MCF 10A (cell line): ENCODE measurements at regions not wholly inside any gene's neighbourhood (a gene's known extent, or its start where the extent isn't known, plus 50 kb on each side); places are given as distances from the start of the nearest gene placed in this dataset.
A peak's percentile ranks its signal among the peaks of the same experiment; 100 is the strongest.
"Not testable (repeated sequence)": the region's sequence is repeated elsewhere in the genome, so short reads cannot be mapped to it uniquely, and the experiment has no call there.

Experiments
- BruUV-seq: library from RNA; stranded (reverse); fragments of 400-500 nt; replicated peaks from 2 replicates; lab custom pipeline; 2021; lab: Mats Ljungman, UMichigan
- CTCF ChIA-PET: fragments of 300-600 bp; sonication (Branson Sonifier 250); formaldehyde crosslinking; extraction: SDS; loops from one replicate; lab custom pipeline; 2021; ENCODE audit warnings: antibody characterized with exemption, inconsistent platforms; lab: Yijun Ruan, JAX
- POLR2A ChIA-PET: fragments of 300-600, 350-650 bp; sonication (Branson Sonifier 250); formaldehyde crosslinking; extraction: SDS; loops from one replicate; lab custom pipeline; 2020; ENCODE audit warnings: antibody characterized with exemption, inconsistent platforms; lab: Yijun Ruan, JAX
- DNase-seq: peaks from one replicate; pipeline ENCODE4 v3.0.0-alpha.2; 2018; ENCODE audit not compliant: unreplicated experiment
- H3K27ac Mint-ChIP-seq: one replicate; pipeline ENCODE4 v1.8.0; 2022; ENCODE audit warnings: mild to moderate bottlenecking, low read depth, mixed read lengths; ENCODE audit not compliant: unreplicated experiment
- H3K27me3 Mint-ChIP-seq: one replicate; pipeline ENCODE4 v1.8.0; 2022; ENCODE audit warnings: mixed read lengths; ENCODE audit not compliant: insufficient read depth, unreplicated experiment
- H3K36me3 Mint-ChIP-seq: one replicate; pipeline ENCODE4 v1.8.0; 2022; ENCODE audit warnings: mild to moderate bottlenecking, moderate library complexity, mixed read lengths; ENCODE audit not compliant: insufficient read depth, unreplicated experiment
- H3K4me1 Mint-ChIP-seq: one replicate; pipeline ENCODE4 v1.8.0; 2022; ENCODE audit warnings: mixed read lengths; ENCODE audit not compliant: insufficient read depth, unreplicated experiment
- H3K4me3 Mint-ChIP-seq: one replicate; pipeline ENCODE4 v1.8.0; 2022; ENCODE audit warnings: mild to moderate bottlenecking, moderate library complexity, mixed read lengths; ENCODE audit not compliant: unreplicated experiment
- H3K9me3 Mint-ChIP-seq: one replicate; pipeline ENCODE4 v1.8.0; 2022; ENCODE audit warnings: mixed read lengths; ENCODE audit not compliant: unreplicated experiment
- intact Hi-C: fragments of 100-400 bp; cut with micrococcal nuclease; formaldehyde crosslinking; loops from 2 replicates; pipeline ENCODE4 v1.14.1; 2022
- TF ChIP-seq, protein P1 (sequence below): fragments of 200-600 bp; IDR thresholded peaks from one replicate; pipeline ENCODE4 v1.8.0; 2022; ENCODE audit warnings: antibody characterized with exemption, mild to moderate bottlenecking; ENCODE audit not compliant: unreplicated experiment

DNA sequence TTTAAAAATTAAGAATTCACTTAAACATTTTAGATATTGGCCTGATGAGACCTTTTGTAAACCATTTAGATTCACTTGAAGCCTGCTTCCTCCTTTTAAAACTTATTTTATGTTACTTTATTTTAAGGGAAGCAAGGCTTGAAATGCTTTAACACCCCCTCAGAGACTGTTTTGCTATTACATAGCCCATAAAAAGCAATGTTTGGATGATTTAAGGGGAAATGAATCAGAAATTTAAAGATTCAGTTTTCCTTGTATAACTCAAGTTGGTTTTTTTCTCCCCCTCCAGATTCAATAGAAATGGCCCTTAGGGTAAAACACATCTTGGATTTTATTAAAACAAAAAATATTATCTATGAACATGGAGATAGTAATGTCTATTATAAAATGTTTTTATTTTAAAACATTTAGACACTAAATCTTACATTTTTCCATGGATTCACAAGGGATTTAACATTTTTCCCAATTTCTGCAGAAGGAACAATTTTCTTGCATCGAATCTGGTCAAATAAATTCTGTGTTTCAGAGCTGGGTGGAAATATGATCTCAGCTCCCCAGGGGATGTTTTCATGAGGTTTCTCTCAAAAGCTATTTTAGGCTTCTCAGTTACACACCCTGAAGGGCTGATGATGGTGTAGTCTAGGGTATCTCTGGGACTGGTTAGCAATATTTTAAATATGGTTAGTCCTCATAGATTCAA lies 69.3 kb upstream of the WARS2 start:
- TF ChIP-seq, protein P1, sequence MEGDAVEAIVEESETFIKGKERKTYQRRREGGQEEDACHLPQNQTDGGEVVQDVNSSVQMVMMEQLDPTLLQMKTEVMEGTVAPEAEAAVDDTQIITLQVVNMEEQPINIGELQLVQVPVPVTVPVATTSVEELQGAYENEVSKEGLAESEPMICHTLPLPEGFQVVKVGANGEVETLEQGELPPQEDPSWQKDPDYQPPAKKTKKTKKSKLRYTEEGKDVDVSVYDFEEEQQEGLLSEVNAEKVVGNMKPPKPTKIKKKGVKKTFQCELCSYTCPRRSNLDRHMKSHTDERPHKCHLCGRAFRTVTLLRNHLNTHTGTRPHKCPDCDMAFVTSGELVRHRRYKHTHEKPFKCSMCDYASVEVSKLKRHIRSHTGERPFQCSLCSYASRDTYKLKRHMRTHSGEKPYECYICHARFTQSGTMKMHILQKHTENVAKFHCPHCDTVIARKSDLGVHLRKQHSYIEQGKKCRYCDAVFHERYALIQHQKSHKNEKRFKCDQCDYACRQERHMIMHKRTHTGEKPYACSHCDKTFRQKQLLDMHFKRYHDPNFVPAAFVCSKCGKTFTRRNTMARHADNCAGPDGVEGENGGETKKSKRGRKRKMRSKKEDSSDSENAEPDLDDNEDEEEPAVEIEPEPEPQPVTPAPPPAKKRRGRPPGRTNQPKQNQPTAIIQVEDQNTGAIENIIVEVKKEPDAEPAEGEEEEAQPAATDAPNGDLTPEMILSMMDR, result no peak
- ChIA-PET POLR2A (no interaction called here), CTCF (no interaction called here)
- intact Hi-C loops, result no loop called here
- Mint-ChIP-seq H3K27ac (no peak overlapping the region), H3K36me3 (no peaks in the 10 kb centered on the region), H3K27me3 (no peaks in the 10 kb centered on the region), H3K9me3 (no peaks in the 10 kb centered on the region), H3K4me1 (no peaks in the 10 kb centered on the region), H3K4me3 (no peak overlapping the region)
- DNase-seq, result no peak
- no TSS peak for BruUV-seq

DNA sequence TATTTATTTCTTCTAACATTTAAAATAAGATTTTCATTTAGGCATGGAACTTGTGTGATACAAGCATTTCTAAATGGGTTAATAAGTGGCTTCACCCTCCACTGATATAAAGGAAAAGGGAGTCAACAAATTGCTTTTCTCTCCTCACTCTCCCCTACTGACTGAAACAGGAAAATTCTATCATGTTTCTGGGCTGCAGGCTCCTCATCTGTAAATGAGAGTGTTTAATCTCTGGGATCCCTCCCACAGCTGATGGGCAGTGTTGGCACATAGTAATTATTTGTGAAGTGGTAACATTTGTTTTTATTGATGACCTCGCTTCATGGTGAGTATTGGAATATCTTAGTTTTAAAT lies 69.8 kb upstream of the WARS2 start:
- ChIA-PET CTCF (interaction anchor here (0.5 kb wide), 1 partner anchor 69 kb away, joined by 5 read pairs; no protein-coding TSS in a partner anchor), POLR2A (interaction anchor here (0.7 kb wide), 1 partner anchor 83 kb away, joined by 3 read pairs; no protein-coding TSS in a partner anchor)
- TF ChIP-seq, protein P1, result no peak
- Mint-ChIP-seq H3K4me3 (no peak overlapping the region), H3K4me1 (no peaks in the 10 kb centered on the region), H3K9me3 (no peaks in the 10 kb centered on the region), H3K27me3 (no peaks in the 10 kb centered on the region), H3K36me3 (no peaks in the 10 kb centered on the region), H3K27ac (no peak overlapping the region)
- no TSS peak for BruUV-seq
- intact Hi-C loops, result no loop called here
- no peak for DNase-seq

- intact Hi-C loops, H3K27ac Mint-ChIP-seq, H3K4me3 Mint-ChIP-seq, CTCF ChIA-PET, H3K27me3 Mint-ChIP-seq, H3K9me3 Mint-ChIP-seq, H3K36me3 Mint-ChIP-seq, H3K4me1 Mint-ChIP-seq, BruUV-seq: not testable (repeated sequence)
- peak; percentile 33 for DNase-seq
- POLR2A ChIA-PET, result interaction anchor here (0.6 kb wide), 1 partner anchor 242 kb away, joined by 3 read pairs; no protein-coding TSS in a partner anchor
These were observed 72.8 kb upstream of the WARS2 start for GRCh38 chr1:119213213-119213612.

DNA sequence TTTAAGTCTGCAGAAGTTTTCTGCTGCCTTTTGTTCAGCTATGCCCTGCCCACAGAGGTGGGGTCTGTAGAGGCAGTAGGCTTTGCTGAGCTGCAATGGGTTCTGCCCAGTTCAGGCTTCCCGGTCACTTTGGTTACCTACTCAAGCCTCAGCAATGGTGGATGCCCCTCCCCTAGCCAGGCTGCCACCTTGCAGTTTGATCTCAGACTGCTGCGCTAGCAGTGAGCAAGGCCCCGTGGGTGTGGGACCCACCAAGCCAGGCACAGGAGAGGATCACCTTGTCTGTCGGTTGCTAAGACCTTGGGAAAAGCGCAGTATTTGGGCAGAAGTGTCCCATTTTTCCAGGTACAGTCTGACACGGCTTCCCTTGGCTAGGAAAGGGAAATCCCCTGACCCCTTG lies 74.5 kb upstream of the WARS2 start:
- intact Hi-C loops, H3K27me3 Mint-ChIP-seq, H3K27ac Mint-ChIP-seq, H3K4me1 Mint-ChIP-seq, H3K4me3 Mint-ChIP-seq, CTCF ChIA-PET, DNase-seq, BruUV-seq, H3K36me3 Mint-ChIP-seq, H3K9me3 Mint-ChIP-seq, POLR2A ChIA-PET: not testable (repeated sequence)

- Mint-ChIP-seq H3K4me1 (no peaks in the 10 kb centered on the region), H3K27me3 (no peaks in the 10 kb centered on the region), H3K27ac (no peak overlapping the region), H3K4me3 (no peak overlapping the region), H3K9me3 (no peaks in the 10 kb centered on the region), H3K36me3 (peaks cover 6% of the 10 kb centered on the region)
- CTCF ChIA-PET, result no interaction called here
- intact Hi-C loops, result no loop called here
- DNase-seq, result no peak
- TF ChIP-seq, protein P1, result no peak
- POLR2A ChIA-PET, result interaction anchor here (1.2 kb wide), 1 partner anchor 17 kb away, joined by 3 read pairs; no protein-coding TSS in a partner anchor
- no TSS peak for BruUV-seq
These were observed 76.9 kb upstream of the WARS2 start for GRCh38 chr1:119217309-119217828.
